ENCODE measurements at regions not wholly inside any gene's neighbourhood (a gene's known extent, or its start where the extent isn't known, plus 50 kb on each side); places are given as distances from the start of the nearest gene placed in this dataset.

DNA sequence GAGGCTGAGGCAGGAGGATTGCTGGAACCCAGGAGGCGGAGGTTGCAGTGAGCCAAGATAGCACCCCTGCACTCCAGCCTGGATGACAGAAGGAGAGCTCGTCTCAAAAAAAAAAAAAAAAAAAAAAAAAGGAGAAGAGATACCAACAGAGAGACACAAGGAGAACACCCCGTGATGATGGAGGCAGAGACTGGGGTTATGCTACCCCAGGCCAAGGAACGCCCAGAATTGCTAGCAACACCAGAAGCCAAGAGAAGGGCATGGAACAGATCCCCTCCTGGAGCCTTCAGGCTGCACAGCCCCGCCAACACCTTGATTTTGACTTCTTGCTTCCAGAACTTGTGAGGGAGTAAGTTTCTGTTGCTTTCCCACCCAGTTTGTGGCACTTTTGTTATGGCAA lies 148.0 kb upstream of the FOXN3 start:
- peaks cover 0 to 2% (median 0%) of the 10 kb centered on the region in 3 donors for H3K36me3 ChIP-seq
- H3K27me3 ChIP-seq, result no peaks in the 10 kb centered on the region
- H3K4me1 ChIP-seq, result no peaks in the 10 kb centered on the region
- no peaks in the 10 kb centered on the region for H3K9me3 ChIP-seq
- no peak for DNase-seq (ENCODE audit: low spot score in 2 of 2)
- no peak overlapping the region for H3K27ac ChIP-seq
- 90 to 94% methylated on average over 5 of the region's 5 CpGs for WGBS, 2 donors
- no peak overlapping the region for H3K4me3 ChIP-seq
- TF ChIP-seq EP300 (IDR thresholded peaks at IDR 0.05) (no peak), POLR2A (IDR thresholded peaks at IDR 0.05) (no peak)
- TF ChIP-seq, protein P1, sequence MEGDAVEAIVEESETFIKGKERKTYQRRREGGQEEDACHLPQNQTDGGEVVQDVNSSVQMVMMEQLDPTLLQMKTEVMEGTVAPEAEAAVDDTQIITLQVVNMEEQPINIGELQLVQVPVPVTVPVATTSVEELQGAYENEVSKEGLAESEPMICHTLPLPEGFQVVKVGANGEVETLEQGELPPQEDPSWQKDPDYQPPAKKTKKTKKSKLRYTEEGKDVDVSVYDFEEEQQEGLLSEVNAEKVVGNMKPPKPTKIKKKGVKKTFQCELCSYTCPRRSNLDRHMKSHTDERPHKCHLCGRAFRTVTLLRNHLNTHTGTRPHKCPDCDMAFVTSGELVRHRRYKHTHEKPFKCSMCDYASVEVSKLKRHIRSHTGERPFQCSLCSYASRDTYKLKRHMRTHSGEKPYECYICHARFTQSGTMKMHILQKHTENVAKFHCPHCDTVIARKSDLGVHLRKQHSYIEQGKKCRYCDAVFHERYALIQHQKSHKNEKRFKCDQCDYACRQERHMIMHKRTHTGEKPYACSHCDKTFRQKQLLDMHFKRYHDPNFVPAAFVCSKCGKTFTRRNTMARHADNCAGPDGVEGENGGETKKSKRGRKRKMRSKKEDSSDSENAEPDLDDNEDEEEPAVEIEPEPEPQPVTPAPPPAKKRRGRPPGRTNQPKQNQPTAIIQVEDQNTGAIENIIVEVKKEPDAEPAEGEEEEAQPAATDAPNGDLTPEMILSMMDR (IDR thresholded peaks at IDR 0.05), result no peak

GRCh38 chr14:89564286-89564957 lies 147.4 kb upstream of the FOXN3 start:
- peak in 1 of 2 donors; percentile 34 for DNase-seq (ENCODE audit: low spot score in 2 of 2)
- Histone ChIP-seq H3K36me3 (peaks cover 0 to 8% (median 0%) of the 10 kb centered on the region in 3 donors), H3K27ac (no peak overlapping the region), H3K9me3 (no peaks in the 10 kb centered on the region), H3K27me3 (no peaks in the 10 kb centered on the region), H3K4me1 (no peaks in the 10 kb centered on the region), H3K4me3 (no peak overlapping the region)
- WGBS, 2 donors, result 73 to 78% methylated on average over 12 of the region's 12 CpGs
- TF ChIP-seq EP300 (IDR thresholded peaks at IDR 0.05) (no peak), POLR2A (IDR thresholded peaks at IDR 0.05) (no peak)
- TF ChIP-seq, protein P1 (IDR thresholded peaks at IDR 0.05), result no peak

- WGBS, 2 donors, result 96 to 100% methylated on average over 1 of the region's 1 CpG
- TF ChIP-seq EP300 (IDR thresholded peaks at IDR 0.05), result no peak
- TF ChIP-seq POLR2A (IDR thresholded peaks at IDR 0.05), result no peak
- TF ChIP-seq, protein P1 (IDR thresholded peaks at IDR 0.05), result no peak
- DNase-seq (ENCODE audit: low spot score in 2 of 2), result no peak
- Histone ChIP-seq H3K36me3 (peaks cover 0 to 17% (median 0%) of the 10 kb centered on the region in 3 donors), H3K4me1 (no peaks in the 10 kb centered on the region), H3K4me3 (no peak overlapping the region), H3K27ac (no peak overlapping the region), H3K27me3 (no peaks in the 10 kb centered on the region), H3K9me3 (no peaks in the 10 kb centered on the region)
Observed at GRCh38 chr14:89563471-89563870, 146.4 kb upstream of the FOXN3 start.

- no peak for TF ChIP-seq POLR2A (IDR thresholded peaks at IDR 0.05)
- Histone ChIP-seq H3K4me1 (peaks cover 0 to 11% (median 0%) of the 10 kb centered on the region in 4 donors), H3K4me3 (no peak overlapping the region), H3K36me3 (peaks cover 0 to 2% (median 0%) of the 10 kb centered on the region in 3 donors), H3K27ac (no peak overlapping the region), H3K9me3 (no peaks in the 10 kb centered on the region), H3K27me3 (no peaks in the 10 kb centered on the region)
- no peak for DNase-seq (ENCODE audit: low spot score in 2 of 2)
- WGBS, 2 donors, result 77 to 79% methylated on average over 7 of the region's 7 CpGs
Observed at GRCh38 chr14:89551955-89552354, 134.9 kb upstream of the FOXN3 start.

GRCh38 chr14:89551432-89551831 lies 134.4 kb upstream of the FOXN3 start:
- Histone ChIP-seq H3K36me3 (no peaks in the 10 kb centered on the region), H3K9me3 (no peaks in the 10 kb centered on the region), H3K4me1 (peaks cover 0 to 11% (median 0%) of the 10 kb centered on the region in 4 donors), H3K4me3 (no peak overlapping the region), H3K27me3 (no peaks in the 10 kb centered on the region), H3K27ac (no peak overlapping the region)
- WGBS, 2 donors, result 77 to 79% methylated on average over 6 of the region's 6 CpGs
- no peak for DNase-seq (ENCODE audit: low spot score in 2 of 2)
- no peak for TF ChIP-seq EP300 (IDR thresholded peaks at IDR 0.05)
- TF ChIP-seq, protein P1 (IDR thresholded peaks at IDR 0.05), result no peak
- TF ChIP-seq POLR2A (IDR thresholded peaks at IDR 0.05), result no peak

Data from tibial nerve (tissue), 4 donors.